NCI-H2029 (cell line): ENCODE measurements at regions not wholly inside any gene's neighbourhood (a gene's known extent, or its start where the extent isn't known, plus 50 kb on each side); places are given as distances from the start of the nearest gene placed in this dataset.

Experiments used
- DNase-seq: peaks from one replicate; lab custom pipeline; 2025; lab: John Stamatoyannopoulos, UW

GRCh38 chr6:14031516-14031915 lies 86.1 kb upstream of the CD83 start:
- DNase-seq: no peak

- DNase-seq: no peak
Measured at GRCh38 chr6:14035071-14035847, 82.3 kb upstream of the CD83 start.

GRCh38 chr6:14035874-14036273 lies 81.7 kb upstream of the CD83 start:
- no peak for DNase-seq

GRCh38 chr6:14036911-14037310 lies 80.7 kb upstream of the CD83 start:
- DNase-seq: no peak

- DNase-seq: no peak
Measured at GRCh38 chr6:14037402-14038277, 79.9 kb upstream of the CD83 start.

GRCh38 chr6:14038467-14039437 lies 78.8 kb upstream of the CD83 start:
- DNase-seq: no peak

- DNase-seq: no peak
Measured at GRCh38 chr6:14040042-14040441, 77.5 kb upstream of the CD83 start.

GRCh38 chr6:14046476-14047068 lies 71.0 kb upstream of the CD83 start:
- DNase-seq: peak; percentile 69

- DNase-seq: no peak
Measured at GRCh38 chr6:14047151-14047740, 70.3 kb upstream of the CD83 start.

- no peak for DNase-seq
Measured at GRCh38 chr6:14048837-14049236, 68.7 kb upstream of the CD83 start.

GRCh38 chr6:14051355-14051754 lies 66.2 kb upstream of the CD83 start:
- DNase-seq: no peak

GRCh38 chr6:14053811-14054210 lies 63.8 kb upstream of the CD83 start:
- DNase-seq: no peak

- peak; percentile 99 for DNase-seq
Measured at GRCh38 chr6:14055541-14055940, 62.0 kb upstream of the CD83 start.

GRCh38 chr6:14058029-14058695 lies 59.4 kb upstream of the CD83 start:
- no peak for DNase-seq

GRCh38 chr6:14058735-14059134 lies 58.8 kb upstream of the CD83 start:
- DNase-seq: no peak

- peak; percentile 95 for DNase-seq
Measured at GRCh38 chr6:14059791-14060436, 57.7 kb upstream of the CD83 start.

GRCh38 chr6:14060971-14061370 lies 56.6 kb upstream of the CD83 start:
- DNase-seq: peak; percentile 27

- no peak for DNase-seq
Measured at GRCh38 chr6:14061643-14062042, 55.9 kb upstream of the CD83 start.

GRCh38 chr6:14062345-14063029 lies 55.1 kb upstream of the CD83 start:
- DNase-seq: no peak

- DNase-seq: no peak
Measured at GRCh38 chr6:14063756-14064155, 53.8 kb upstream of the CD83 start.
